Activated T-cell treated with anti-CD3 and anti-CD28 coated beads, Interleukin-2, amount 50 U/mL, for 72 hours (primary cell): ENCODE measurements at regions not wholly inside any gene's neighbourhood (a gene's known extent, or its start where the extent isn't known, plus 50 kb on each side); places are given as distances from the start of the nearest gene placed in this dataset.
A peak's percentile ranks its signal among the peaks of the same experiment; 100 is the strongest.

Experiments used
- ATAC-seq, 2 donors: fragments of 150-1000 bp; cut with Tn5 transposase; replicated peaks in 1 of 2; 2 replicates each; pipeline ENCODE4 v1.10.0; 2021; ENCODE audit warnings: moderate library complexity in 2 of 2, mild to moderate bottlenecking in 1 of 2
- DNase-seq, 2 donors: peaks; one replicate each; pipeline ENCODE4 v3.0.0; 2021 to 2022; ENCODE audit warnings: mixed read lengths in 1 of 2
- H3K27ac Mint-ChIP-seq: one replicate; pipeline ENCODE4 v1.8.0; 2022; ENCODE audit warnings: mild to moderate bottlenecking, moderate library complexity, mixed read lengths
- H3K27me3 Mint-ChIP-seq: one replicate; pipeline ENCODE4 v1.8.0; 2022; ENCODE audit warnings: low read depth, mixed read lengths
- H3K36me3 Mint-ChIP-seq, 2 donors: one replicate each; pipeline ENCODE4 v1.8.0; 2022; ENCODE audit warnings: mixed read lengths in 2 of 2, mild to moderate bottlenecking in 1 of 2; ENCODE audit not compliant: insufficient read depth in 2 of 2
- H3K4me1 Mint-ChIP-seq: one replicate; pipeline ENCODE4 v1.8.0; 2022; ENCODE audit warnings: low read depth, mixed read lengths
- H3K4me3 Mint-ChIP-seq, 2 donors: one replicate each; pipeline ENCODE4 v1.8.0; 2022; ENCODE audit warnings: mild to moderate bottlenecking in 2 of 2, mixed read lengths in 2 of 2, moderate library complexity in 2 of 2
- H3K9me3 Mint-ChIP-seq, 2 donors: one replicate each; pipeline ENCODE4 v1.8.0; 2022; ENCODE audit warnings: mixed read lengths in 2 of 2

GRCh38 chr1:175894581-175894980, 151.2 kb upstream of the TNR start:
- DNase-seq (no peak), ATAC-seq (no peak)
- H3K4me1 Mint-ChIP-seq = no peaks in the 10 kb centered on the region
- no peaks in the 10 kb centered on the region for H3K27me3 Mint-ChIP-seq
- H3K9me3 Mint-ChIP-seq = no peaks in the 10 kb centered on the region
- no peak overlapping the region for H3K27ac Mint-ChIP-seq
- H3K4me3 Mint-ChIP-seq = no peak overlapping the region
- no peaks in the 10 kb centered on the region for H3K36me3 Mint-ChIP-seq

DNA sequence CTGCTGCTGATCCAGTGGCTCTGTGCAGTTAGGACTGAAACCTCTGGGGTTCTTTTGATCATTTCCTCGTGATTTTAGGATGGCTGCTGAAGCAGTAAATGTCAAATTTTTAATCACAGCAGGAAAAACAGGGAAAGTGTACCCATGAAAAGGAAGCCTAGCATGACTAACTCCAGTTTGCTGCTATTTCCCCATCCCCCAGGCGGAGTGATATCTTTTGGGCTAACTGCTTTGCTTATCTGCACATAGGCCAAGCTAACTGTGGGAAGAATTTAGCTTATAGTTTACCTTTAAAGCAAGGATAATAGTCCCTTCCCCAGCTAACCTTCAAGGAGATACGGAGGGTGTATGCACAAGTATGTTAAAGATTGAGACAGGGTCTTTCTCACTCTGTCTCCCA, 149.8 kb upstream of the TNR start:
- peaks cover 10% of the 10 kb centered on the region for H3K27me3 Mint-ChIP-seq
- ATAC-seq (no peak), DNase-seq (no peak)
- no peaks in the 10 kb centered on the region for H3K9me3 Mint-ChIP-seq
- H3K4me1 Mint-ChIP-seq = no peaks in the 10 kb centered on the region
- H3K27ac Mint-ChIP-seq = no peak overlapping the region
- H3K4me3 Mint-ChIP-seq = no peak overlapping the region
- H3K36me3 Mint-ChIP-seq = no peaks in the 10 kb centered on the region

- Mint-ChIP-seq H3K4me1 (no peaks in the 10 kb centered on the region), H3K36me3 (no peaks in the 10 kb centered on the region), H3K4me3 (no peak overlapping the region), H3K27me3 (peaks cover 13% of the 10 kb centered on the region), H3K9me3 (no peaks in the 10 kb centered on the region), H3K27ac (no peak overlapping the region)
- DNase-seq = no peak
- no peak for ATAC-seq
Observed at GRCh38 chr1:175892686-175893085, 149.3 kb upstream of the TNR start.

DNA sequence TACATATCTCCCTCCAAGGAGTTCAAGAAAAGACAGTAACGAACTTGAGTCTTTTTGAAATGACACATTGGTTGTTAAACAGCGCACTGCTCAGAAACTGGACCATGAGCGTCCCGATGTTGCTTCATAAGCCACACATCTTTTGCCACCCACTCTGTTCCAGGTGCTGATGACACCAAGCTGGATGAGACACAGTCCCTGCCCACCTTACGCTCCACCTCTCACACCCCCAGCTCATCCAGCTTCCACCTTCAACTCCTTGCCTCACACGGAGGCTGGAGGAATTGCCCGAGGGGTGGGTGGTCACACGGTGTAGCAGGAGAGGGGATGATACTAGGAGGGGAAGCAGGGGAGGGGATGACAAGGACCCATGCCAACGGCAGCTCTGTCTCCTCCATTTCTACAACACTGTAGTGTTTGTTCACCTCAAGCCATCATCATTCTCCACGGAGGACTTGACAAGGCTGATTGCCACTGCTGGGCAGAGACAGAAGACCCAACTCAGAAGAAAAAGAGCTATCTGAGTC, 148.5 kb upstream of the TNR start:
- peaks cover 13% of the 10 kb centered on the region for H3K27me3 Mint-ChIP-seq
- ATAC-seq = no peak
- H3K36me3 Mint-ChIP-seq = no peaks in the 10 kb centered on the region
- no peaks in the 10 kb centered on the region for H3K9me3 Mint-ChIP-seq
- no peak for DNase-seq
- no peak overlapping the region for H3K27ac Mint-ChIP-seq
- no peaks in the 10 kb centered on the region for H3K4me1 Mint-ChIP-seq
- no peak overlapping the region for H3K4me3 Mint-ChIP-seq

- ATAC-seq (no peak), DNase-seq (no peak)
- no peak overlapping the region for H3K27ac Mint-ChIP-seq
- no peaks in the 10 kb centered on the region for H3K4me1 Mint-ChIP-seq
- no peak overlapping the region for H3K4me3 Mint-ChIP-seq
- H3K9me3 Mint-ChIP-seq = no peaks in the 10 kb centered on the region
- H3K27me3 Mint-ChIP-seq = peaks cover 13% of the 10 kb centered on the region
- H3K36me3 Mint-ChIP-seq = no peaks in the 10 kb centered on the region
Observed at GRCh38 chr1:175890958-175891357, 147.6 kb upstream of the TNR start.

DNA sequence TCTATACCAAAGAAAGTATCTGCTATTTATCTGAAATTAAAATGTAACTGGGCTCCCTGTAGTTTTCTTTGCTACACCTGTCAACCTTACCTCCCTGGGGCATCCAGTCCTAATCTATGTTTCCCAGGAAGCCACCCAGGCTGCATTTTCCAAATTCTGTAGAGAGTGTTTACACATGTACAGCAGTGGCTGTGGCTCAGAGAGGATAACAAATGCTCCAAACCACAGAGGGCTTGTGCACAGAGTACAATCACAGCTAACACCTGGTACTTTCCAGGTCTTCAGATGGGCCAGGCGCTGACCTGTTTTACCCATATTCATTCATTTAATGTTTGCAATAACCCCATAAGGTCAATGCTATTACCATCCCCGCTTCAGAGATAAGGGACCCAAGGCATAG, 146.5 kb upstream of the TNR start:
- H3K27ac Mint-ChIP-seq = no peak overlapping the region
- H3K9me3 Mint-ChIP-seq = no peaks in the 10 kb centered on the region
- no peak for DNase-seq
- H3K4me1 Mint-ChIP-seq = no peaks in the 10 kb centered on the region
- peaks cover 13% of the 10 kb centered on the region for H3K27me3 Mint-ChIP-seq
- ATAC-seq = no peak
- H3K36me3 Mint-ChIP-seq = no peaks in the 10 kb centered on the region
- H3K4me3 Mint-ChIP-seq = no peak overlapping the region

DNA sequence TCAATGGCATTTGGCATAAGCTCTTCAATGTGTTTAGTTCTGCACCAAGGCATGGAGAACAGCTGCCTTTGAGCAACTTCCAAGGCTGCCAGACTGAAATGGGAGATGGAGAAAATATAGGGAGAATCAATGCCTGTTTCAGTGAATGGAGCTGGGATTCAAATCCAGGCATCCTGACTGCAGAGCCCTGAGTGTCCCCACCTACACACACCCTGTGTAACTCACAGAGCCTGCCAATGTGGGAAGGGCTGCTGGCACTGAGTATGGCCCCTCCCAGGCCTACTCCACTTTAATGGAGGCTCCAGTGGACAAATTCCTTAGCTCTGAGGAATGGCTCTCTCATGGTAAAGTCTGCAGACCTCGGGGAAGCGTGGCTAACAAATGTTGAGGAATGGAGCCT, 145.6 kb upstream of the TNR start:
- Mint-ChIP-seq H3K4me3 (no peak overlapping the region), H3K4me1 (no peaks in the 10 kb centered on the region), H3K36me3 (no peaks in the 10 kb centered on the region), H3K27ac (no peak overlapping the region), H3K27me3 (peaks cover 13% of the 10 kb centered on the region), H3K9me3 (no peaks in the 10 kb centered on the region)
- no peak for ATAC-seq
- DNase-seq = no peak

GRCh38 chr1:175887981-175888428, 144.6 kb upstream of the TNR start:
- Mint-ChIP-seq H3K27me3 (peaks cover 13% of the 10 kb centered on the region), H3K4me1 (no peaks in the 10 kb centered on the region), H3K36me3 (no peaks in the 10 kb centered on the region), H3K9me3 (no peaks in the 10 kb centered on the region), H3K4me3 (no peak overlapping the region), H3K27ac (no peak overlapping the region)
- ATAC-seq = peak; percentile 58 to 73
- peak; percentile 8 to 18 for DNase-seq

DNA sequence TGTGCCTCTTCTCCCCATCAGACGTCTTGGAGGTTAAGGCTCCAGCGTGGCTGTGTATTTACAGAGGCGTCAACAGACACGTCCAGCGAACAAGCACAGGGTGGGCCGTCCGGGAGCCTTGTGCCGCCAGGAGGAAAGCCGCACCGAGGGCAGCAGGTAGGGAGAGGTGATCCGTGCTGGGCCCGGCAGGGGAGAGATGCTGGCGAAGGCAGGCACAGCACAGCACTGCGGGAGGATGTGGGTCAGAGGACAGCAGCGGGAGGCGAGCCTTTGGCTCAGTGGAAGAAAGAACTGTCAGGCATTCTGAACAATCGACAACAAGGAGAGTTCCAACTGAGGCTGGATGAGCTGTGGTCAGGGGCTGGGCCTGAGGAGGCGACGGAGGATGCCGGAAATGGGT, 144.1 kb upstream of the TNR start:
- no peak overlapping the region for H3K27ac Mint-ChIP-seq
- H3K4me3 Mint-ChIP-seq = no peak overlapping the region
- no peaks in the 10 kb centered on the region for H3K9me3 Mint-ChIP-seq
- H3K4me1 Mint-ChIP-seq = no peaks in the 10 kb centered on the region
- ATAC-seq (no peak), DNase-seq (no peak)
- peaks cover 15% of the 10 kb centered on the region for H3K27me3 Mint-ChIP-seq
- no peaks in the 10 kb centered on the region for H3K36me3 Mint-ChIP-seq

DNA sequence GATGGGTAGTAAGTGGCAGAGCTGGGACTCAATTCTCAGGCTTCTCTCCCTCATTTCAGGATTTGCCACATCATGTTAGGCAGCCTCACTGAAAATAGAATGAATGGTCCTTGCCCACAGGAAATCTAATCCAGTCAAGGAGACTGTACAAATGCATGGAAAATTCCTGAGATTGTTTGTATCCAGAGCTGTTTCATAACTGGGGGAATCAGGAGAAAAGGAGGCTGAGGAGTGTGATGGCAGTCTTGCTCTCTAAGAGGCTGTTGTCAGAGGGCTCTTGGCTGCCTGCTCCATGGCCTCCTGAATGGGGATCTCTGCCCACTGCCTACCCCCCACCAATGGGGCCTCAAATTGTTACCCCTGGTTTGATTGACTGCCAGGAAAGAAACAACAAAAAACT, 141.9 kb upstream of the TNR start:
- Mint-ChIP-seq H3K27me3 (peaks cover 19% of the 10 kb centered on the region), H3K4me3 (no peak overlapping the region), H3K27ac (no peak overlapping the region), H3K9me3 (no peaks in the 10 kb centered on the region), H3K36me3 (no peaks in the 10 kb centered on the region), H3K4me1 (no peaks in the 10 kb centered on the region)
- ATAC-seq (no peak), DNase-seq (no peak)

- Mint-ChIP-seq H3K27me3 (peaks cover 25% of the 10 kb centered on the region), H3K9me3 (no peaks in the 10 kb centered on the region), H3K4me3 (no peak overlapping the region), H3K27ac (no peak overlapping the region), H3K4me1 (no peaks in the 10 kb centered on the region), H3K36me3 (no peaks in the 10 kb centered on the region)
- ATAC-seq (no peak), DNase-seq (no peak)
Observed at GRCh38 chr1:175884369-175884768, 141.0 kb upstream of the TNR start.

DNA sequence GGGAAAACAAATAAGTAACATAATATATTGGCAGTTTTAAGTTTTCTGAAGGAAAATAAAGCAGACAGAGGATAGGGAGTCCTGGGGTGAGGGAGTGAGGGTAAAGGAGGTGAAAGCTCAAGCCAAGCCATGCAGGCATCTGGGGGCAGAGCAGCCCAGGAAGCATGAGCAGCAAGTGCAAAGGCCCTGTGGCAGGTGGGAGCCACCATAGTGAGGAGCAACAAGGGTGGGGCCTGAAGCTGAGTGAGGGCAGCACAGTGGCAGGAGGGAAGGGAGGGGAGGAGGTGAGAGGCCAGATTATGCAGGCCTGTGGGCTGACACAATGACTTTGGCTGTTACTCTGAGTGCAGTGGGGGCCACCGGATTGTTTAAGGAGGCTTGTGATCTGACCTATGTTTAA, 138.8 kb upstream of the TNR start:
- Mint-ChIP-seq H3K27me3 (peaks cover 14% of the 10 kb centered on the region), H3K4me3 (no peak overlapping the region), H3K9me3 (no peaks in the 10 kb centered on the region), H3K4me1 (no peaks in the 10 kb centered on the region), H3K27ac (no peak overlapping the region), H3K36me3 (no peaks in the 10 kb centered on the region)
- ATAC-seq = no peak
- no peak for DNase-seq

- H3K36me3 Mint-ChIP-seq = no peaks in the 10 kb centered on the region
- H3K9me3 Mint-ChIP-seq = no peaks in the 10 kb centered on the region
- DNase-seq = no peak
- ATAC-seq = no peak
- H3K27ac Mint-ChIP-seq = no peak overlapping the region
- H3K27me3 Mint-ChIP-seq = peaks cover 14% of the 10 kb centered on the region
- H3K4me1 Mint-ChIP-seq = no peaks in the 10 kb centered on the region
- H3K4me3 Mint-ChIP-seq = no peak overlapping the region
Observed at GRCh38 chr1:175881246-175881976, 138.0 kb upstream of the TNR start.

DNA sequence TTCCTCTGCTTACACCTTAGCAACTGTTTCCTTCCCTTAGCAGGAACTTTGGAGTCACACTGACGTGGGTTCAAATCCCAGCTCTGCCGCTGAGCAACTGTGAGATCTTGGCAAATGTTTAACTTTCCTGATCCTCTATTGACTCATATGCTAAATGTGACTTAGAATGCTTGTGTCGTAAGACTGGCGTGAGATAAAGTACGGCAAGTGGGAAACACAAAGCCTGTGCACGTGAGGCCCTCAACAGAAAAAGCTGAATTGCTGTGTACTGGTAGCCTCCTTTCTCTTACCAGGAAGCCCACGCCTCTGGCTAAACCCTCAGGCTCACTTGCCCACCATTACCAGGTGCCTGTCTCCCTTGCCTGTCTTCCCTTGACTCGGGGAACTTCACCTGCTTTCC, 135.4 kb upstream of the TNR start:
- no peak for DNase-seq
- ATAC-seq = no peak
- no peaks in the 10 kb centered on the region for H3K9me3 Mint-ChIP-seq
- H3K27ac Mint-ChIP-seq = no peak overlapping the region
- no peak overlapping the region for H3K4me3 Mint-ChIP-seq
- H3K27me3 Mint-ChIP-seq = peaks cover 14% of the 10 kb centered on the region
- H3K36me3 Mint-ChIP-seq = no peaks in the 10 kb centered on the region
- no peaks in the 10 kb centered on the region for H3K4me1 Mint-ChIP-seq
